ENCODE measurements at regions not wholly inside any gene's neighbourhood (a gene's known extent, or its start where the extent isn't known, plus 50 kb on each side); places are given as distances from the start of the nearest gene placed in this dataset.
"Not testable (repeated sequence)": the region's sequence is repeated elsewhere in the genome, so short reads cannot be mapped to it uniquely, and the experiment has no call there.

DNA sequence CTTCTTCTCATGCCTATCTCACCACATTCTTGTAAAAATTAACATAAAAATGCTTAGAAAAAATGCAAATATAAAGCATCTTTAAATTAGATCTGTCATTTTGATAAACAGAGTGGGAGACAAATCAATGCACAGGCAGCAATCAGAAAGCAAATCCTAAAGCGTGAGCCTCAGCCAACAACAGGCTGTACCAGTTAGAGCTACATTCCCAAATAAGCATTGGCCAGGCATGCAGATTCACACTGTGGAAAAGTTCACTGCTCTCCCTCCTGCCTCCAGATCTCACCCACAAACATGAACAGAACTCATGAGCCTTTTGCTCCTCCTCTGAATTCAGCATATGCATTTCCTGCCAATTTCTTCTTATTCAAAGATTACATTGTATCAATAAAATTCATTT, 115.2 kb upstream of the FAT3 start:
- DNase-seq: no peak

DNA sequence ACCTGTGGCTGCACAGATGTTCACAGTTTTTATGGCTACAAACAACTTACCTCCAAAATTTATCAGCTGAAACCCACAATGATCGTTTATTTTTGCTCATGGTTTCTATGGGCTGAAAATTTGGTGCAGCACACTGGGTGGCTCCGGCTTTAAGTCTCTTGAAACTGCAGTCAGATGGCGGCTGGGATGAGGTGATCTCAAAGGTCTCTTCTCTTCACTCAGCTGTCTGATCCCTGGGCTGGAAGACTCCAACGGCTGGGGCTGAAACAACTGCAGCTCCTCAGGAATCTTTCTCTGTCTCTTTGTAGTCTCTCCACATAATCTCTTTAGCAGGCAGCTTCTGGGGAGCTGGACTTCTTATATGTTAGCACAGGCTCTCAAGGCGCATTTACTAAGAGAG, 117.3 kb upstream of the FAT3 start:
- DNase-seq: no peak

DNA sequence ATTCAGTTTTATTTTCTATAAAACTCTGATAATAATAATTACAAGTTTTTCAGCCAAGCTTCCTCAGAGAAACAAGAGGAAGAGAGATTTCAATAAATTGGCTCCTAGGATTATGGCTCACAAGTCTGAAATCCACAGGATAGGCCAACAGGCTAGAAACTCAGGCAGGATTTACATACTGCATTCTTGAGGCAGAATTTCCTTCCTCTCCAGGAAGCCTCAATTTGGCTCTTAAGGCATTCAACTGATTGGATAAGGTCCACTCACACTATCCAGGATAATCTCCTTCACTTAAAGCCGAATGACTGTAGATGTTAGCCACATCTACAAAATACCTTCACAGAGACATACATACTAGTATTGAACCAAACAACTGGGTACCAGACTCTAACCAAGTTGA, 120.3 kb upstream of the FAT3 start:
- no peak for DNase-seq

DNA sequence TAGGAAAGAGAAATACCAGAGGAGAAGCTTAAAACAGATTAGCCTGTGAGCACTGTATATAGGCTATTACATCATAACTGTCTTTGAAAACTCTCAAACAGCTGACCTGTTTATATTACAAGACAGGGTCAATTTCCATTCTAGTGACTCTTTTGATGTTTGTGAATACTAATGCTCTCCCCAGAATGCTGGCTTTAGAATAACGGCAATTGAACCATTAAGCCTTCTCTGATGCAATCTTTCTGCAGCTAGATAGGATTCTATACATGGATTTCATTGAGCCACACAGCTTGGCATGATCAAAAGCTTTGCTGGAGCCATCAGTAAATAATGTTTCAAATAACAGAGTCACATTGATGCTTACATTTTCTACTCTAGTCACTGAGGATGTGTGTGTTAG, 122.7 kb upstream of the FAT3 start:
- DNase-seq: no peak

DNA sequence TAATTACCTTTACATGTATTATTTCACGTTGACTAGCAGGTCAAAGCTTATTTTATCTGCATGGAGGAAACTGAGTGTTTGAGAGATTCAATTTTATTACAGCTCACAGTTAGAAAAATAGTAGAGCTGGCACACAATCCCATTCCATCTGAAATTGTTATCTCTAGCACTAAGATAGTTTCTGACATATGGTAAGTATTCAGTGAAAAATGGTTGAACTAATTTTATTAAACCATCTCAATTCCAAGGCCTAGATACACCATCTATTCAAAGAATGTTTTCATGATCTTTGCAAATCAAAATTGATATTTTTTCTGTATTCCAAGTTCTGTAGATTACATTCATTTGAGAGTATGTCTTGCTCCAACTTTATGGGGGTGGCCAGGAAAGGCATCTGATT, 125.4 kb upstream of the FAT3 start:
- no peak for DNase-seq

DNA sequence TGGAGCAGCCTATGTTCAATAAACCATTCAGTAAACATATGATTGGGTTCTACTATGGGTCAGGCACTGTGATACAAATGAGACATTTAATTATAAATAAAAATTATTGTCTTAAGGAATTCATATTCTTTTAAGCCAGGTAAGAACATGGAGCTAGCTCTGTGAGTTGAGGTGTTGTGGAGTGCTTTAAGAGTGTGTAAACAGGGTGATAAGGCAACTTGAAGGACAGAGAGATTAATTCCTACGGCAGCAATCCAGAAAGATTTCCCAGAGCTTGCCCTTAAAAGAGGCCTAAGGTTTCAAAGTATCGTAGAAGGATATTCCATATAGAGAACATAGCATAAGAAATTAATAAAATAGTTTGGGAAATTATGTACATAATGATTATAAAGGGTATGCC, 126.4 kb upstream of the FAT3 start:
- DNase-seq: no peak

DNA sequence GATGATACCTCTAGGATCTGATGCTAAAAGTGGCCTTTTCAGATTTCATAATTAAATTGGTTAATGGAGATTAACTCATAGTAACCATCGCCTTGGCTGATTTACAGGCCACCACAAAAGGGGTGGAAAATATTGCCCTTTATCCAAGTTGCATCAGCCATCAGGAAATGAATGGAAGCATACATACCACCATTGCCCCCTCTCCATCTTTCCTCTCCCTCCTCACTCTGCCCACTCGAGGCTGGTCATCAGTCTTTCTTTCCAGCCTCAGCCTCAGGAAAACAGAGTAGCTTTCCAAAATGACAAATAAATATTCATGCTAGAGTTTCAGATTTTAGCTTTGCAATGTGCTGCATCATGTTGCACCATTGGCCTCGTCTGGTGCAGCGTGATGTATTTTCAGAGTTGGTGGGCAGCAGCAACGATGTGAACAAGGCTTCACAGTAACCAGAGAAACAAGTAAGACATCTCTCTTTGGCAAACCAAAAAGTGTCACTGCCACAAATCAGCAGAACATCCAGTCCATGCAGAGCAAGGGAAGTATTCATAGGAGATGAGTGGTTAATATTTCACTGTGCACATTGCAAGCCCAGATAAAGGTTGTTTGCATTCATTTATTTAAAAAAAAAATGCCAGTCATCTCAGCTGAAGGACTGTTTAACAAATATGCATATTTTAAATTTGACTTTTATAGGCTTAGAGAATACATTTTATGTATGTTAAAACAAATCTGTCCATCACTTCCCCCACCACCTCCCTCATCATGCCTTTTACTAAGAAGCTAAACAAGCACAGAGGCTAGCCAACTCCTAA, 136.7 kb upstream of the FAT3 start:
- no peak for DNase-seq

DNA sequence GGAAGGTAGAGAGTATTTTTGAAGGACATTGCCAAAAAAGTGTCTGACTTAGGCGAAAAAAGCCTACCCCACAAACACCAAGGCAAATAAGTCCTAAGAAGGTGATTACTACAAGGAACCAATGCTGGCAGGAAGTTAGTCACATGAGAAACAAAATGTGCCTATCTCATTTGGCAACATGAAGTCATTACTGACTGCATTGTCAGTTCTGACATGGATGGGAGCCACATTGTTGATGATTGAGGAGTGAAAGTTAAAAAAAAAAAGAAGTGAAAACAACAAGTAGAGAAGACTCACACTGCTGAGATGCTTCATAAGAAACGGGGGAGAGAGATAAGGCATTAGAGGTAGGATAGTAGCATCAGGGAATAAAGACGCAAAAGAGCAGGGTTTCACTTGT, 141.5 kb upstream of the FAT3 start:
- DNase-seq: no peak

DNA sequence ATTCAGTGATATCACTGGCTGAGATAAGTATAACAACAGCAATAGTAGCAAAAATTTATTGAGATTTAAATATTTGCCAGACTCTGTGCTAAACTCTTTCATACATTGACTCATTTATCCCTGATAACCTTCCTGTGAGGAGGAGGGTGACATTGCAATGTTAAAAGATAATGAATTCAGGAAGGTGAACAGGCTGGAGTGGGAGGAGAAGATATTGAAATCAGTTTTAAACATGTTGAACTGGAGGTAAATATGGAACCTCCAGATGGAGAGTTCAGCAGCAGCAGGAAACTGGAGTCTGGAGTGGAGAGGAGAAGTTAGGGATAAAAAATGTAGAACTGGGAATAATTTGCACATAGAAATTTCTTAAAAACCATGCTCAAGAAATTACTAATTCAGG, 142.0 kb upstream of the FAT3 start:
- DNase-seq: no peak

DNA sequence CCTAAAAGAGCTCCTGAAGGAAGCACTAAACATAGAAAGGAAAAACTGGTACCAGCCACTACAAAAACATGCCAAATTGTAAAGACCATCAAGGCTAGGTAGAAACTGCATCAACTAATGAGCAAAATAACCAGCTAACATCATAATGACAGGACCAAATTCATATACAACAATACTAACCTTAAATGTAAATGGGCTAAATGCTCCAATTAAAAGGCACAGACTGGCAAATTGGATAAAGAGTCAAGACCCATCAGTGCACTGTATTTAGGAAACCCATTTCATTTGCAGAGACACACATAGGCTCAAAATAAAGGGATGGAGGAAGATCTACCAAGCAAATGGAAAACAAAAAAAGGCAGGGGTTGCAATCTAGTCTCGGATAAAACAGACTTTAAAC, 150.1 kb upstream of the FAT3 start:
- DNase-seq: not testable (repeated sequence)

DNA sequence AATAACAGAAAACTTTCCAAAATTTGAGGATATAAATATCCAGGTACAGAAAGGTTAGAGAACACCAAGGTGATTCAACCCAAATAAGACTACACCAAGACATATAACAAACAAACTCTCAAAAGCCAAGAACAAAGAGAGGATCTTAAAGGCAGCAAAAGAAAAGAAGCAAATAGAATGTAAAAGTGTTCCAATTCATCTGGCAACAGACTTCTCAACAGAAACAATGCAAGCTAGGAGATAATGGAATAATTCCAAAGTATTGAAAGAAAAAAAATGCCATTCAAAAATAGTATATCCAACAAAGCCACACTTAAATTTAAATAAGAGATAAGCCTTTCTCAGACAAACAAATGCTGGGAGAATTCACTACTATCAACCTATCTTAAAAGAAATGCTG, 153.0 kb upstream of the FAT3 start:
- DNase-seq: no peak

DNA sequence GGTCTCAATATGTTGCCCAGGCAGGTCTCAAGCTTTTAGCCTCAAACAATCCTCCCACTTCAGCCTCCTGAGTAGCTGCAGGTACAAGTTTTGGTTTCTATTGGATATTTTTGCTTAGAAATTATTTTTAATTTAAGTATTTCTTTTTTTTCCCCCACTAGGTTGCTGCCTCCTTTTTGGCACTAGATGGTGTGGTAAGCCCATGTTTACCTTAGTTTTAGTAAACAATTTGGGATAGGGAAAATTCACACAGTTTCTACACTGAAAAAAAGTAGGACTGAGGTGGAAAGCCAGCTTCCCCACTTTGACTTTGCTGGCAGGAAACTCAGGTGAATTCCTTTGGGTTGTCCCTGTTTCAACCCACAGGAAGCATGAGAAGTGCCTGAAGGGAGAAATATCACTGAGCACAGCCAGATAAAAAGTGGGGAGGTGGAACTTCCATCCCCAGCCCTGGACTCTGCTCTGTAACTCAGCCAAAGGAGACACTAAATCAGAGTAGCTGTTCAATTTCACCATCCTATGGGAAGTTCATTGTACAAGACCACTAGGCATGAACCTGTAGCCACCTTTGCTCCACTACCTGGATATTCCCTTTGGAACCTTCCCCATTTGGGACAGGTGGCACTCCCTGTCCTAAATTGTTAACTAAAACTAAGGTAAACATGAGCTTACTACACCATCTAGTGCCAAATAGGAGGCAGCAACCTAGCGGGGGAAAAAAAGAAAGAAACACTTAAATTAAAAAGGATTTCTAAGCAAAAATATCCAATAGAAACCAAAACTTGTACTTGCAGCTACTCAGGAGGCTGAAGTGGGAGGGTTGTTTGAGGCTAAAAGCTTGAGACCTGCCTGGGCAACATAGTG, 154.4 kb upstream of the FAT3 start:
- DNase-seq: no peak

DNA sequence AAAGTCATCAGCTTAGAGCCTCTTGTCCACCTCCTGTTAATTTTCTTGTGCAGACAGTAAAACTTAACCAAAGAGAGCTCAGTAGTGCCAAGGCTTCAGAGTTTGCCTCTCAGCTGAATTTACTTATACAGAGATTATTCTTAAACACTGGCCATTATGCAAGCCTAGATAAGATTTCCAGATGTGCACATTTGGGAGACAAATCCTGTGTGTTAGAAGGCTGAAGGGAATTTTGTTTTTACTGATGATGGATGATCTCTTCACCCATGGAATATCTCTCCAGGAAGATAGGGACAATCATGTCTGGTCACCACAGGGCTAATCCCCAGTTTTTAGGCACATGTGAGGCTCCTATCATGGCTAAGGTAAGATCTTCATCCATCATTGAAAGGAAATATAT, 157.6 kb upstream of the FAT3 start:
- DNase-seq: no peak

DNA sequence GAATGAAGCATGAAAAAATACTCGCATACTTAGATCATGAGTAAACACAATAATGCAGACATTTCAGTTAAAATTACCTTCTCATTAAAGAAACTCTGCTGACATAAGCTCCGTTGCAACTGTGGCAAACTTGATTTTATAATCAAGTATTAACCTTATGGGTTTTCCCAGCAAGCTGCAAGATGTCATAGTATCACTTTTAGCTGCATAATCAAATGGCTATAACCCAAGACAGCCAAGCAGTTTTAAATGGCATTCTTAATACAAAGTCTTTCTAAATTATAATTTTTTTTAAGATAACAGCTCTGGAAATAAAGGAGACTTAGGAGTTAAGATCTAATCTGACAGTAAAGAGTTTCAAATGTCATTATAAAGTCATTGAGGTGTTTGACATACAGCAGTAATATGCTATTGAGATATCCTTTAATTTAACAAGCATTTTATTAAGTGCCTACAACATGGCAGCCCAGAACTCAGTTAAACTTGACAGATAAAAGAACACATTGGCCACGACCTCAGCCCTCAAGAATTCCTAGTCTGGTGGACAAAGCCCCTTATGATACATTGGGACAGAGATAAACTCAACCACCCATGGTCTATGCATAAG, 163.1 kb upstream of the FAT3 start:
- DNase-seq: no peak

DNA sequence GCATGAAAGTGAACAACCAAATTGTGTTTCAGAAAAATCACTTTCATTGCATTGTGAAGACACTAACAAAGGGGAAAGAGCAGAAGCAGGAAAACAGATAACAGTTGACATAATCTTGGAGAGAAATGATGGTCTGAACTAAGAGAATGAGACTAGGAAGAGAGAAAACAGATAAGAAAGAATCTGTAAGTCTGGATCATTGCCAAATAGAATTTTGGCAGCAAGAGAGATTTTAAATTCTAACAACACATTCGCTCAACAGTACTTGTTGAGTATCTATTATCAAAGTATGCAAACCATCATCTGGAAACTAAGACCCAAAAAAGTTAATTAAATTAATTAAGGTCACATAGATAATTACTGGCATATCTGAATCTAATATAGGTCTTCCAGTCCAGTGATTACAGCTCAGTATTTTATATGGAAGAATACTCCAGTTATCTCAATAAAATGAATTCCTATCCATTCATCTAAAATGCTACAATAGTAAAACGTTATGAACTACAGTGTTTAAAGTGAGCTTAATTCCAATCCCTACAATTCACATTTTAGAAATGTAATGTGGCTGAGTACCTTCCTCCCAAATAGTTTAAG, 166.7 kb upstream of the FAT3 start:
- no peak for DNase-seq

DNA sequence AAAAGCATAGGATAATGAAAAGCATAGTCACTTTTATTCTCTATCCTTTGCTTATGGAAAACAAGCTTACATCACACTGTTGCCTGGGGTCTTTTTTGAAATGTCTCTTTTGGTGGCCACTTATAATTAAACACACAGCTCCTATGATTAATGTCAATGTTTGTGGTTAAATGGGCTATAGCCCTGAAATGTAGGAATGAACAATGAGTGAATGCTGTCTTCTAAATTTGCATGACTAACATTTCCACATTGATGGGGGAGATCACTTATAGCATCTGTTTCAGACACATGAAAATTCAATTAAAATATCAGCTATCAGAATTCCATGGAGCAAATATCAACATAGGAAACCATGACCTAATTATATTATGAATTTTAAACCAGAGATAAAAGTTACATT, 171.4 kb upstream of the FAT3 start:
- DNase-seq: no peak

DNA sequence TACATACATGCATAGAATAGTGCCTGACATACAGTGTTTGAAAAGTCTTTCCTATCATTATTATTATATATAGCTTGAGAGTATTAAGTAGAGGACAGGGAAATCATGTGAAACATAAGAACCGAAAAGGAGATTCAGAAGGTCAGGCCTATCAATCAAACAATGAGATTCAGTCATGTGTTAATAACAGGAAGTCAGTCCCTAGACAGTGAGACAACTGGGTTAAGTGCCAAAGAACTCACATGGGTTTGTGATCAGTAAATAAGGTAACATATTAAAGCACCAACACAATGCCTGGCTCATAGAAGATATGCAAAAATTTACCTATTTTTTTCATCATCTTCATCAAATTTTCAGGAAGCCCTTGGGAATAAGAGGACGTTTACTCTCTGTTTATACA, 174.3 kb upstream of the FAT3 start:
- no peak for DNase-seq

DNA sequence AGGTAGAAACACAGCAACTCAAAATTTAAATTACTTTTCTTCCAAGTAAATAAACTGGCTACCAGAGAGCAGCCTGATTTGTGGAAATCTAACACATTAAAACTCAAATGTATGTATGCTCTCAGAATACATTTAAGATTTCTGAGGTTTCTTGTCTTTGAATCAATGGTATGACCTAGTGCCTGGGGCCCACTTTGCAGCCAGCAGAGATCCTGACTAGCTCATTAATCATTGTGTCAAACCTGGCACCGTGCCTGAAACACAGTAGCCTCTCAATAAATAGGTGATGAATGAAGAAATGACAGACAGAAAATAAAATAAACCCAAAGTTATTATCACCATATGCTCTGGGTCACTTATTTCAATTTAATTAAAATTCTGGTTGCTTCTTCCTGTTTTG, 176.2 kb upstream of the FAT3 start:
- no peak for DNase-seq

DNA sequence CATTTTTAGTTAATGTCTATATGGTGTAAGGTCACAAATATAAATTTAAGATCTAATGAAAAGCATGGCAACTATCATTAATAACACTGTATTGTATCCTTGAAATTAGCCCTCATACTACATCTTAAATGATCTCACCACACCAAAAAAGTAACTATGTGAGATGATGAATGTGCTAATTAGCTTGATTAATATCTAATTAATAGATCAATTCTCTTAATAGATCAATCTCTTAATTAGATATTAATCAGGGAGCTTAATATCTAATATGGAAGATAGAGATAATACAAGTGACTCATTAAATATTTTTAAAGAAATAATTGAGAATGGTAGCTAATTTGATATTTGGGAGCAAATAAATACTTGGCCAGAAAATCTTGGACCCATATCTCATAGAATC, 178.5 kb upstream of the FAT3 start:
- no peak for DNase-seq

DNA sequence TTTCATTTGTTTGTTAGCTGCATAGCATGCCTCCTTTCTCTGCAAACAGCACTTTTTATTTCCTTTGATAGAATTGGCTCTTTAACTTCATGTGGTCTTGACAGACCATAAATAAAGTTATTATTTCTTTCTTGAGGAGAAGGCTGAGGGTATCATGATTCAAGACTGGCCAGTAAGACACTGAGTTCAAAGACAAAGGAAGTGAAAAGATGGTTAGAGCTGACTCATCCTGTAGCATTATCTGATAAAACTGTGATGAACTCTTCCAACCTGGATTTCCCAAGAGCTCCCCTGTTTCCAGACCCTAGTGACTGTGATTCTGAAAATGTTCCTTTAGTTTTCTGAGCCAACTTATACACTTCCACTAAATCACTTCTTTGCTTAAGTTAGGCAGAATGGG, 179.3 kb upstream of the FAT3 start:
- DNase-seq: no peak

DNA sequence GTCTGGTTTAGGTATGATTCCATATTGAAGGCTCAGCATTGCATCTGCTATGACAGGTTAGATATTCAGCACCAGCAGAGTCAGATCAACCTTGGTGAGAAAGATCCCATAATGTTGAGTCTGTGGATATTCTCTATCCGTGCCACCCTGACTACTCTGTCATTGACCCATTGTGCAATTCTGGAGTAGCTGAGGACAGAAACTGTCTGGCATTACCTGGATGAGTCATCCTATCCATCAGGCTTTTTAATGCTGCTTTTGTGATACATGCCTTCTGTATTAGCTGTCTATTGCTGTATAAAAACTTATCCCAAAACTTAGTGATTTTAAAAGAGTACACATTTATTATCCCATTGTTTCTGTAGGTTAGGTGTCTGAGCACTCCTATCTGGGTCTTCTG, 189.1 kb upstream of the FAT3 start:
- DNase-seq: no peak

DNA sequence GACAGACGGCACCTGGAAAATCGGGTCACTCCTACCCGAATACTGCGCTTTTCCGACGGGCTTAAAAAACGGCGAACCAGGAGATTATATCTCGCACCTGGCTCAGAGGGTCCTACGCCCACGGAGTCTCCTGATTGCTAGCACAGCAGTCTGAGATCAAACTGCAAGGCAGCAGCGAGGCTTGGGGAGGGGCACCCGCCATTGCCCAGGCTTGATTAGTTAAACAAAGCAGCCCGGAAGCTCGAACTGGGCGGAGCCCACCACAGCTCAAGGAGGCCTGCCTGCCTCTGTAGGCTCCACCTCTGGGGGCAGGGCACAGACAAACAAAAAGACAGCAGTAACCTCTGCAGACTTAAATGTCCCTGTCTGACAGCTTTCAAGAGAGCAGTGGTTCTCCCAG, 197.5 kb upstream of the FAT3 start:
- DNase-seq: not testable (repeated sequence)

DNA sequence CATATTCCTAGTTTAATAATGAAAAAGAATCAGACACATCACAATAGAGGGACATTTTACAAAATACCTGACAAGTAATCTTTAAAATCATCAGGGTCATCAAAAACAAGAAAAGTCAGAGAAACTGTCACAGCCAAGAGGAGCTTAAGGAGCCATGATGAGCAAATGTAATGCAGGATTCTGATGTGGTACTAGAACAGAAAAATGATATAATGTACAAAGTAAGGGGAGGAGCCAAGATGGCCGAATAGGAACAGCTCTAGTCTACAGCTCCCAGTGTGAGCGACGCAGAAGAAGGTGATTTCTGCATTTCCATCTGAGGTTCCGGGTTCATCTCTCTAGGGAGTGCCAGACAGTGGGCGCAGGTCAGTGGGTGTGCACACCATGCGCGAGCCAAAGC, 198.0 kb upstream of the FAT3 start:
- no peak for DNase-seq

DNA sequence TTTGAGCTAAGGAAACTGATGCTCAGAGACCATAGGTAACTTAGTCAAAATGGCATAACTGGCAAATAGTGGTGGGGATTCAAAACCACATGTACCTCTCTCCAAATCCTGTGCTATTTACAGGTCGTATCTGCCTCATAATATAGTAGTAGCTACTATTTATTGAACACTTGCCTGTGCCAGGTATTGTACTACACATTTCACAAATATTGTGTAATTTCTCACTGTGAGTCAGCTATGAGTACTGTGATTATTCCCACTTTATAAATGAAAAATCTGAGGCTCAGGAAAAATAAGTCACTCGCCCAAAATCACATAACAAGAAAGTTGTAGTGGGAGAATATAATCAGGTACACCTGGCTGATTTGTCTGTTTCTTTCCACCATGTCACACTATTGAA, 199.8 kb upstream of the FAT3 start:
- DNase-seq: no peak
